ENCODE measurements at regions not wholly inside any gene's neighbourhood (a gene's known extent, or its start where the extent isn't known, plus 50 kb on each side); places are given as distances from the start of the nearest gene placed in this dataset.
"Not testable (repeated sequence)": the region's sequence is repeated elsewhere in the genome, so short reads cannot be mapped to it uniquely, and the experiment has no call there.

DNA sequence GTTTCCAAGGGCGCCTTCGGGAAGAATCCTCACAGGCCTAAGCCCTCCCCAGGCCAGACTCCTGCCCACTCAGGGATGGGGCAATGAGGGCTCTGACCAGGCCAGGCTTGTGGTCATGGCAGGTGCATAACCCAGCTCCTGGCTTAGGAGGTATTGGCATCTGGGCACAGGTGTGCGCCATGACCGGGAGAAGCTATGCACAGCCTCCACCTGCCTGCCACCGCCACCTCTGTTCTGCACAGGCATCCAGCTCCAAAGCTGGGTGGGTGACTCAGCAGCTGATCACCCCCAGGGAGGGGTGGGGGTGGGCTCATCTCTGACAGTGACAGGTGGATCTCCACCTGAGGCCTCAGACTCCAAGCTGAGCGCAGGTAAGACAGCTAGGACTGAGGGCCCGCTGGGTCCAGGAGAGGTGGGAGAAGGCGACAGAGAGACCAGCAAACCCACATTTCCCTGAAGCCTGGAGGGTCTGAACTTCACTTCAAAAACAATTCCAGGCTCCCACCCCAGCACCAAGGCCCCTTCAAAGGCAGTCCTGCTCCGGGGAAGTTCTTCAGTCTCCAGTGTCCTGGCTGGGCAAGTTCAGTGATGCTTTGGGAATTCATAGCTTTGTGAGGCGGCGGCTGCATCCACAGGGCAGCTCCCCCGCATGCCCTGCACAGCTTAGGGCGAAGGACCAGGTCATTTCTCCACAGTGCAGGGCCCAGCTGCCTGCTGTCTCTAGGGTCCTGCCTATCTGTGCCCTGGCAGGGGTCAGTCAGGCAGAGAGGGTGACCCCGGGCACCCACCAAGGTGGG is 121.6 kb upstream of the SMURF2 start:
- DNase-seq (ENCODE audit: low read depth), result no peak
- TF ChIP-seq, protein P1, sequence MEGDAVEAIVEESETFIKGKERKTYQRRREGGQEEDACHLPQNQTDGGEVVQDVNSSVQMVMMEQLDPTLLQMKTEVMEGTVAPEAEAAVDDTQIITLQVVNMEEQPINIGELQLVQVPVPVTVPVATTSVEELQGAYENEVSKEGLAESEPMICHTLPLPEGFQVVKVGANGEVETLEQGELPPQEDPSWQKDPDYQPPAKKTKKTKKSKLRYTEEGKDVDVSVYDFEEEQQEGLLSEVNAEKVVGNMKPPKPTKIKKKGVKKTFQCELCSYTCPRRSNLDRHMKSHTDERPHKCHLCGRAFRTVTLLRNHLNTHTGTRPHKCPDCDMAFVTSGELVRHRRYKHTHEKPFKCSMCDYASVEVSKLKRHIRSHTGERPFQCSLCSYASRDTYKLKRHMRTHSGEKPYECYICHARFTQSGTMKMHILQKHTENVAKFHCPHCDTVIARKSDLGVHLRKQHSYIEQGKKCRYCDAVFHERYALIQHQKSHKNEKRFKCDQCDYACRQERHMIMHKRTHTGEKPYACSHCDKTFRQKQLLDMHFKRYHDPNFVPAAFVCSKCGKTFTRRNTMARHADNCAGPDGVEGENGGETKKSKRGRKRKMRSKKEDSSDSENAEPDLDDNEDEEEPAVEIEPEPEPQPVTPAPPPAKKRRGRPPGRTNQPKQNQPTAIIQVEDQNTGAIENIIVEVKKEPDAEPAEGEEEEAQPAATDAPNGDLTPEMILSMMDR (conservative IDR thresholded peaks at IDR 0.05; ENCODE audit: low read depth, low read length), result no peak
- no peak overlapping the region for H3K4me3 ChIP-seq (ENCODE audit: low read length)

- no peak for DNase-seq (ENCODE audit: low read depth)
- H3K4me3 ChIP-seq (ENCODE audit: low read length), result no peak overlapping the region
- TF ChIP-seq, protein P1 (conservative IDR thresholded peaks at IDR 0.05; ENCODE audit: low read depth, low read length), result no peak
These were observed 120.9 kb upstream of the SMURF2 start for GRCh38 chr17:64783031-64783461.

GRCh38 chr17:64781810-64782555 is 119.9 kb upstream of the SMURF2 start:
- no peak for DNase-seq (ENCODE audit: low read depth)
- TF ChIP-seq, protein P1 (conservative IDR thresholded peaks at IDR 0.05; ENCODE audit: low read depth, low read length), result no peak
- H3K4me3 ChIP-seq (ENCODE audit: low read length), result no peak overlapping the region

DNA sequence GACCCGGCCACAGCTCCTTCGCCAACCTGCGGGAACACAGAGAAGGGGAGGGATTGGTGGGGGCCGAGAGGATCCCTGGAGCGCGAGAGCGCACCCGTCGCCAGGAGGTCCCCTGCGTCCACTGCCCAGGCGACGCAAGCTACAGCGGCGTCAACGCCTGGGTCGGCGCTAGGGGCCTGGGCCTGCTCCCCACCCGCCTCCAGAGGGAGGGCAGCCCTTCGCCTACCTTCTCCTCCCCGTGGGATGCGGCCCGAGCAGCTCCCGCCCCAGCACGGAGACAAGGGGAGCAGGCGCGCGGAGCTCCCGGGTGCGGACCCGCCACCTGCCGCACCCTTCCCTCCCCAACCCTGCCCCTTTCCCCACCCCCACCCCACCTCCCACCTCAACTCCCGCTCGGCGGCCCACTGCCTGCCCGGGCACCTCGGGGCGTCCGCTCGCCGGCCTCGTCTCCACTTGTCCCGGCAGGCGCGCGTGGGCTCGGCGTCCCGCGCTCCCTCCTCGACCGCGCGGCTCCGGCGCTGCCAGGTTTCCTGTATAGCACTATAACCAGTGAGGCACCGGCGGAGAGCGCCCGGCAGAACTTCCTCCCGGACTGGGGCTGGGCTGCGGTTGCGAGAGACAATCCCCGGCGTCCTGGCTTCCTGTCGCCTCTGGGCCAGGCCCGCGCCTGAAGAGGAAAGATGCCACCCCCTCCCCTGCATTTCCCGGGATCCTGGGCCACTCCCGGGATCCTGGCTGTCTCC is 119.1 kb upstream of the SMURF2 start:
- no peak for DNase-seq (ENCODE audit: low read depth)
- TF ChIP-seq, protein P1 (conservative IDR thresholded peaks at IDR 0.05; ENCODE audit: low read depth, low read length), result no peak
- peak overlapping the region; percentile 45 for H3K4me3 ChIP-seq (ENCODE audit: low read length)

GRCh38 chr17:64780096-64781013 is 118.2 kb upstream of the SMURF2 start:
- no peak for DNase-seq (ENCODE audit: low read depth)
- TF ChIP-seq, protein P1 (conservative IDR thresholded peaks at IDR 0.05; ENCODE audit: low read depth, low read length), result no peak
- peak overlapping the region; percentile 45 for H3K4me3 ChIP-seq (ENCODE audit: low read length)

DNA sequence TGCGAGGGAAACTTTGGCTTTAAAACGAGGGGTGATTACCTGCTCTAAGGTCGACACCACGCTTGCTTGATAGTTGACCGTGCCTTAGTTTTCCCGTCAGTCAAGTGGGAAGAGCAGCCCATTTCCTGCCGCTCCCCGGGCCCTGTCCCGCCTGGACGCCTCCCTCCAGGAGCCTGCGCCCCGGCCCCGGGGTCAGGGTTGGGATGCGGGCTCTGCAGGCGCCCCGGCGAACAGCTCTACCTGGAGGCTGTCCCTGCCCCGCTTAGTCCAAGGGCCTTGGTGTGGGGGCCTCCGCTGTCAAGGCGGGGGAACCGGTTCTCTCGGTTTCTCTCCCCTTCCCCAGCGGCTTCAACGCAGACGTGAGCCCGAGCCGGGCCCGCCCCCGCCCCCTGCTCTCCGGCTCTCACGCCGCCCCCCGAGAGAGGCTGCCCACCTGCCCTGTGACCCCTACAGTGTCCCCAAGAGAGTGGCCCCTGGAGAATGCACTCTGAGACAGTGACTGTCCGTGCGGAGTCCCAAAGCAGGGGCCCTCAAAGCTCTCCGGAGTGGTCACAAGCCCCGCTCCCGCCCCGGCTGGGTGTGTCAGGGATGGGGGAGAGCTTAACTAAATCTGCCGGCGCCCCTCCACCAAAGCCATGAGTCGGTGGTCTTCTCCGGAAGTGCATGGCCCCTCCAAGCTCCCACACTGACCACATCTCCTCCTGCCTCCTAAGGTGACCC is 117.4 kb upstream of the SMURF2 start:
- DNase-seq (ENCODE audit: low read depth), result no peak
- peak overlapping the region; percentile 45 for H3K4me3 ChIP-seq (ENCODE audit: low read length)
- TF ChIP-seq, protein P1 (conservative IDR thresholded peaks at IDR 0.05; ENCODE audit: low read depth, low read length), result no peak

GRCh38 chr17:64779098-64779375 is 116.9 kb upstream of the SMURF2 start:
- DNase-seq (ENCODE audit: low read depth), result not testable (repeated sequence)
- H3K4me3 ChIP-seq (ENCODE audit: low read length), result peak overlapping the region; percentile 16
